Upper lobe of right lung (tissue), 1 donor: ENCODE measurements at regions not wholly inside any gene's neighbourhood (a gene's known extent, or its start where the extent isn't known, plus 50 kb on each side); places are given as distances from the start of the nearest gene placed in this dataset.

Experiments
- ATAC-seq: fragments of 200-7000 bp; cut with Tn5 transposase; one replicate; pipeline ENCODE4 v1.9.1; 2020; ENCODE audit warnings: mild to moderate bottlenecking, moderate library complexity
- DNase-seq: peaks from one replicate; pipeline ENCODE4 v3.0.0-alpha.2; 2020
- H3K27ac ChIP-seq: fragments of 200-600 bp; one replicate; pipeline ENCODE4 v1.8.0; 2022
- H3K27me3 ChIP-seq: fragments of 200-600 bp; one replicate; pipeline ENCODE4 v1.8.0; 2022; ENCODE audit warnings: mild to moderate bottlenecking
- H3K36me3 ChIP-seq: fragments of 200-600 bp; one replicate; pipeline ENCODE4 v1.8.0; 2022
- H3K4me1 ChIP-seq: fragments of 200-600 bp; one replicate; pipeline ENCODE4 v1.8.0; 2022
- H3K4me3 ChIP-seq: fragments of 200-600 bp; one replicate; pipeline ENCODE4 v1.8.0; 2022; ENCODE audit warnings: mild to moderate bottlenecking
- H3K9me3 ChIP-seq: fragments of 200-600 bp; one replicate; pipeline ENCODE4 v1.8.0; 2022
- CTCF ChIP-seq: fragments of 200-600 bp; IDR thresholded peaks from one replicate; pipeline ENCODE4 v1.8.0; 2022; ENCODE audit warnings: antibody characterized with exemption
- intact Hi-C: fragments of 100-400 bp; cut with DNase I; formaldehyde crosslinking; loops from one replicate; pipeline ENCODE4 v1.11.0; 2022
- donor health status: DM: no; HTN: yes; CAD: no; lungs with severe emphysema.

- Histone ChIP-seq H3K27ac (no peak overlapping the region), H3K27me3 (no peaks in the 10 kb centered on the region), H3K4me1 (no peaks in the 10 kb centered on the region), H3K4me3 (no peak overlapping the region), H3K36me3 (no peaks in the 10 kb centered on the region), H3K9me3 (no peaks in the 10 kb centered on the region)
- intact Hi-C loops: no loop called here
- DNase-seq (no peak), ATAC-seq (no peak)
- no peak for TF ChIP-seq CTCF
These were observed 419.1 kb upstream of the SGCG start for GRCh38 chr13:22761709-22762108.

GRCh38 chr13:22765547-22765946 is 415.2 kb upstream of the SGCG start:
- Histone ChIP-seq H3K4me1 (no peaks in the 10 kb centered on the region), H3K36me3 (no peaks in the 10 kb centered on the region), H3K27ac (no peak overlapping the region), H3K4me3 (no peak overlapping the region), H3K27me3 (no peaks in the 10 kb centered on the region), H3K9me3 (no peaks in the 10 kb centered on the region)
- no peak for TF ChIP-seq CTCF
- DNase-seq: no peak
- no peak for ATAC-seq
- intact Hi-C loops: no loop called here

GRCh38 chr13:22770891-22771290 is 409.9 kb upstream of the SGCG start:
- intact Hi-C loops: no loop called here
- Histone ChIP-seq H3K4me1 (no peaks in the 10 kb centered on the region), H3K4me3 (no peak overlapping the region), H3K9me3 (no peaks in the 10 kb centered on the region), H3K27me3 (no peaks in the 10 kb centered on the region), H3K36me3 (no peaks in the 10 kb centered on the region), H3K27ac (no peak overlapping the region)
- no peak for TF ChIP-seq CTCF
- no peak for DNase-seq
- ATAC-seq: no peak

GRCh38 chr13:22773465-22773864 is 407.3 kb upstream of the SGCG start:
- no peaks in the 10 kb centered on the region for H3K36me3 ChIP-seq
- H3K9me3 ChIP-seq: no peaks in the 10 kb centered on the region
- ATAC-seq (no peak), DNase-seq (no peak)
- no peak for TF ChIP-seq CTCF
- intact Hi-C loops: no loop called here
- H3K4me3 ChIP-seq: no peak overlapping the region
- H3K27me3 ChIP-seq: no peaks in the 10 kb centered on the region
- no peak overlapping the region for H3K27ac ChIP-seq
- H3K4me1 ChIP-seq: no peaks in the 10 kb centered on the region

- intact Hi-C loops: no loop called here
- Histone ChIP-seq H3K4me1 (no peaks in the 10 kb centered on the region), H3K27me3 (no peaks in the 10 kb centered on the region), H3K4me3 (no peak overlapping the region), H3K27ac (no peak overlapping the region), H3K9me3 (no peaks in the 10 kb centered on the region), H3K36me3 (no peaks in the 10 kb centered on the region)
- ATAC-seq (no peak), DNase-seq (no peak)
- no peak for TF ChIP-seq CTCF
These were observed 404.2 kb upstream of the SGCG start for GRCh38 chr13:22776394-22777186.

- no peaks in the 10 kb centered on the region for H3K27me3 ChIP-seq
- H3K27ac ChIP-seq: no peak overlapping the region
- ATAC-seq (no peak), DNase-seq (no peak)
- no peaks in the 10 kb centered on the region for H3K4me1 ChIP-seq
- H3K36me3 ChIP-seq: no peaks in the 10 kb centered on the region
- TF ChIP-seq CTCF: no peak
- intact Hi-C loops: no loop called here
- H3K4me3 ChIP-seq: no peak overlapping the region
- H3K9me3 ChIP-seq: no peaks in the 10 kb centered on the region
These were observed 403.6 kb upstream of the SGCG start for GRCh38 chr13:22777207-22777606.
